Memory B cell (primary cell): ENCODE measurements at regions not wholly inside any gene's neighbourhood (a gene's known extent, or its start where the extent isn't known, plus 50 kb on each side); places are given as distances from the start of the nearest gene placed in this dataset.

Experiments
- ATAC-seq: fragments of 150-1000 bp; cut with Tn5 transposase; 2 replicates; pipeline ENCODE4 v1.10.0; 2021; ENCODE audit warnings: low read depth, mild to moderate bottlenecking, moderate library complexity
- DNase-seq, 2 donors: peaks; one replicate each; pipeline ENCODE4 v3.0.0; 2022; ENCODE audit warnings: low spot score in 2 of 2
- H3K27ac Mint-ChIP-seq: one replicate; pipeline ENCODE4 v1.8.0; 2022; ENCODE audit warnings: mild to moderate bottlenecking, moderate library complexity, mixed read lengths
- H3K27me3 Mint-ChIP-seq: one replicate; pipeline ENCODE4 v1.8.0; 2022; ENCODE audit warnings: mixed read lengths
- H3K36me3 Mint-ChIP-seq: one replicate; pipeline ENCODE4 v1.8.0; 2022; ENCODE audit warnings: mild to moderate bottlenecking, mixed read lengths
- H3K4me1 Mint-ChIP-seq: one replicate; pipeline ENCODE4 v1.8.0; 2022; ENCODE audit warnings: mixed read lengths
- H3K4me3 Mint-ChIP-seq: one replicate; pipeline ENCODE4 v1.8.0; 2022; ENCODE audit warnings: mild to moderate bottlenecking, moderate library complexity, mixed read lengths
- H3K9me3 Mint-ChIP-seq: one replicate; pipeline ENCODE4 v1.8.0; 2022; ENCODE audit warnings: mixed read lengths

DNA sequence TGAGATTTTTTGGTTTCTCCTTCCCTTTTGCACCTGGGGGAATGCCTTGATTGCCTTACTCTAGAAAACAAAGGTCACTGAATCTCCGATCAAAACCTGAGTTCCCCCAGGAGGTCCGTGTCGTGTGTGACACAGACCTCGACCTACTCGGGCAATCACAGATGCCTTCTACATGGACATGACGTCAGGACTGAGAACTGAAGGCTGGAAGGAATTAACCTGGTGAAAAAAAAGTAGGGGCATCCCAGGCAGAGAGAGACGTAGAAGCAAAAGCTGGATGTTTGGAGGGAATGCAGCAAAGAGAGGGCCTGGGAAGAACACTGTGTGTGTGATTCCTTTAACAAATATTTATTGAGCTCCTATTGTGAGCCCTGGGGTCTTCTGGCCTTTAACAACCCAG is 178.0 kb downstream of the PRDM2 start:
- H3K4me3 Mint-ChIP-seq = no peak overlapping the region
- DNase-seq = no peak
- H3K27me3 Mint-ChIP-seq = peaks cover 11% of the 10 kb centered on the region
- no peak for ATAC-seq
- H3K36me3 Mint-ChIP-seq = peaks cover 2% of the 10 kb centered on the region
- H3K4me1 Mint-ChIP-seq = no peaks in the 10 kb centered on the region
- peaks cover 2% of the 10 kb centered on the region for H3K9me3 Mint-ChIP-seq
- no peak overlapping the region for H3K27ac Mint-ChIP-seq

DNA sequence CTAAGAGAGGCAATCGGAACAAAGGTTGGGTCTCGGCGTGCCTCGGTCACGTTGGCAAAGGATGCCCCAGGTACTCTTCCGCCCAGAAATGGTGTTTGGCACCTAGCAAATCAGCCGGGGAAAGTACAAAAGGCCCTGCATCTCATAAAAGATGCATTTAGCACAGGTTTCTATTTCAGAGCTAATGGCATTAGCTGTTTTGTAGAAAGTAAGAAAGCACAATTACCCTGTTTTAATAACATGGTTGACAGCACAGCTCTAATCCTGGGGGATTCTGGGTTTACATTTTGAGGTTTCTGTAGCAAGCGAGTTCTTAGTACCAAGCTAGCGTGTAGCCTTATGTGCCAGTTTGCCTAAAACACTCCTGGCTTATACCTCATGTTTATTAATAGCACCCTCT is 178.5 kb downstream of the PRDM2 start:
- peaks cover 2% of the 10 kb centered on the region for H3K9me3 Mint-ChIP-seq

GRCh38 chr1:13881385-13882088 is 181.5 kb downstream of the PRDM2 start:
- H3K9me3 Mint-ChIP-seq = no peaks in the 10 kb centered on the region
- H3K4me3 Mint-ChIP-seq = no peak overlapping the region
- DNase-seq = no peak
- ATAC-seq = no peak
- peaks cover 2% of the 10 kb centered on the region for H3K36me3 Mint-ChIP-seq
- H3K27ac Mint-ChIP-seq = no peak overlapping the region
- H3K4me1 Mint-ChIP-seq = no peaks in the 10 kb centered on the region
- peaks cover 10% of the 10 kb centered on the region for H3K27me3 Mint-ChIP-seq

More for the DNA sequence above, 178.5 kb downstream of the PRDM2 start:
- DNase-seq (no peak), ATAC-seq (no peak)
- Mint-ChIP-seq H3K4me3 (no peak overlapping the region), H3K27ac (no peak overlapping the region), H3K27me3 (peaks cover 11% of the 10 kb centered on the region), H3K4me1 (no peaks in the 10 kb centered on the region), H3K36me3 (peaks cover 2% of the 10 kb centered on the region)

GRCh38 chr1:13888351-13888986 is 188.5 kb downstream of the PRDM2 start:
- H3K27ac Mint-ChIP-seq = no peak overlapping the region
- peaks cover 2% of the 10 kb centered on the region for H3K36me3 Mint-ChIP-seq
- H3K9me3 Mint-ChIP-seq = no peaks in the 10 kb centered on the region
- DNase-seq (no peak), ATAC-seq (no peak)
- H3K27me3 Mint-ChIP-seq = peaks cover 15% of the 10 kb centered on the region
- H3K4me1 Mint-ChIP-seq = peaks cover 3% of the 10 kb centered on the region
- H3K4me3 Mint-ChIP-seq = no peak overlapping the region

DNA sequence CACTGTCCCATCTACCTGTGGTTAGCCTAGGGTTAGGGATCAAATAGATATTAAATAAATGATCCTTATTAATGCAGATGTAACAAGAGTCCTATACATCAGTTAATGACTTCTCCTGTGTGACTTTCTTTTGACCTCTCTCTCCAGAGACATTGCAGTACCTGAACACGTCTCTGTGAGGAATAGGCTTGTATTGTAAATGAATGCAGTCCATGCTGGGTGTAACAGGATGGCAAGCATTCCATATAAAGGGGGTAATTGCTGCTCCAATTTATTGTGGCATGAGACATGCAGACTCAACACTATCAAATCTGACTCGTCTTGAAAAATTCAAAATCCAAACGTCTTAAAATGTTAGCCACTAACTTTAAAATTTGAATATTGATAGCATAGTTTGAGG is 189.5 kb downstream of the PRDM2 start:
- no peak overlapping the region for H3K27ac Mint-ChIP-seq
- peaks cover 4% of the 10 kb centered on the region for H3K4me1 Mint-ChIP-seq
- H3K4me3 Mint-ChIP-seq = no peak overlapping the region
- peaks cover 2% of the 10 kb centered on the region for H3K36me3 Mint-ChIP-seq
- ATAC-seq (no peak), DNase-seq (no peak)
- H3K9me3 Mint-ChIP-seq = no peaks in the 10 kb centered on the region
- peaks cover 21% of the 10 kb centered on the region for H3K27me3 Mint-ChIP-seq

GRCh38 chr1:13890766-13891165 is 190.8 kb downstream of the PRDM2 start:
- H3K4me3 Mint-ChIP-seq = no peak overlapping the region
- peaks cover 2% of the 10 kb centered on the region for H3K36me3 Mint-ChIP-seq
- no peak overlapping the region for H3K27ac Mint-ChIP-seq
- no peak for DNase-seq
- ATAC-seq = no peak
- H3K4me1 Mint-ChIP-seq = peaks cover 4% of the 10 kb centered on the region
- no peaks in the 10 kb centered on the region for H3K9me3 Mint-ChIP-seq
- peaks cover 25% of the 10 kb centered on the region for H3K27me3 Mint-ChIP-seq

DNA sequence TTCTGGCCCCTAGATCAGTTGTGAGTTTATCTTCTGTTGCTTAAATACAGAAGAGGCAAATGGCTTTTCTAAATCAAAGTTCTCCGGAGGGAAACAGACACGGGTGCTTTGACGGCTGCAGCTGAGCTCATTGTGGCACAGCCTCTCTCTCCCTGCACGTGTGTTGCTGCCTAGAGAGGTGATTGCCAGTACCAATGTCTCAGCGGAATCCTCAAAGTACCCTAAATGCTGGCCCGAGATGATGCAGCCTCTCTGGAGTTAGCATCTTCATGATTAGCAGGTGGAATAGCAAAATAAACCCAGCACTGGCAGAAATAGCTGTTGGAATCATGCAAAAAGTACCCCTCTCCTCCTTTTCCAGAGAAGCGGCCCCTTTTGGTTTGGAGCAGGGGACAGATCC is 192.2 kb downstream of the PRDM2 start:
- peaks cover 25% of the 10 kb centered on the region for H3K27me3 Mint-ChIP-seq
- no peak overlapping the region for H3K4me3 Mint-ChIP-seq
- no peak for ATAC-seq
- no peaks in the 10 kb centered on the region for H3K9me3 Mint-ChIP-seq
- H3K4me1 Mint-ChIP-seq = peaks cover 4% of the 10 kb centered on the region
- no peak overlapping the region for H3K27ac Mint-ChIP-seq
- DNase-seq = no peak
- peaks cover 2% of the 10 kb centered on the region for H3K36me3 Mint-ChIP-seq

- Mint-ChIP-seq H3K27ac (no peak overlapping the region), H3K36me3 (peaks cover 2% of the 10 kb centered on the region), H3K4me1 (peaks cover 4% of the 10 kb centered on the region), H3K4me3 (no peak overlapping the region), H3K27me3 (peaks cover 27% of the 10 kb centered on the region), H3K9me3 (no peaks in the 10 kb centered on the region)
- DNase-seq (no peak), ATAC-seq (no peak)
Observed at GRCh38 chr1:13892671-13893325, 192.8 kb downstream of the PRDM2 start.

GRCh38 chr1:13893409-13893821 is 193.4 kb downstream of the PRDM2 start:
- Mint-ChIP-seq H3K27ac (no peak overlapping the region), H3K9me3 (no peaks in the 10 kb centered on the region), H3K4me3 (peak overlapping the region; percentile 22), H3K4me1 (peaks cover 4% of the 10 kb centered on the region), H3K36me3 (peaks cover 2% of the 10 kb centered on the region), H3K27me3 (peaks cover 28% of the 10 kb centered on the region)
- ATAC-seq (no peak), DNase-seq (no peak)

DNA sequence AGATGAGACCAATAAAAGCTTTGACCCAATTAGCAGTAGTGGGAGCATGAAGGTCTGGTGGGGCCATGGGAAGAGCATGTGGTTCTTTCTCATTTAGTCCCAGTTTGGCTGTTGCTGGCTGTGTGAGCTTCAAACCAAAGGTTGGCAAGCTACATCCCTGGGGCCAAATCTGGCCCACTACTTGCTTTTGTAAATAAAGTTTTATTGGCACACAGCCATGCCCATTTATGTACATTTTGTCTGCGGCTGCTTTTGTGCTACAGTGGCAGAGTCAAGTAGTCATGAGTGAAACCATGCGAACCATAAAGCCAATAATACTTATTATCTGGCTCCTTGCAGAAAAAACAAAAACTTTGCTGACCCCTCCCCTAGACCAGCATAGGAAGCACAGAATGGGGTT is 196.9 kb downstream of the PRDM2 start:
- no peak for ATAC-seq
- Mint-ChIP-seq H3K4me1 (peaks cover 4% of the 10 kb centered on the region), H3K27me3 (peaks cover 26% of the 10 kb centered on the region), H3K36me3 (no peaks in the 10 kb centered on the region), H3K9me3 (no peaks in the 10 kb centered on the region), H3K27ac (no peak overlapping the region), H3K4me3 (no peak overlapping the region)
- no peak for DNase-seq

DNA sequence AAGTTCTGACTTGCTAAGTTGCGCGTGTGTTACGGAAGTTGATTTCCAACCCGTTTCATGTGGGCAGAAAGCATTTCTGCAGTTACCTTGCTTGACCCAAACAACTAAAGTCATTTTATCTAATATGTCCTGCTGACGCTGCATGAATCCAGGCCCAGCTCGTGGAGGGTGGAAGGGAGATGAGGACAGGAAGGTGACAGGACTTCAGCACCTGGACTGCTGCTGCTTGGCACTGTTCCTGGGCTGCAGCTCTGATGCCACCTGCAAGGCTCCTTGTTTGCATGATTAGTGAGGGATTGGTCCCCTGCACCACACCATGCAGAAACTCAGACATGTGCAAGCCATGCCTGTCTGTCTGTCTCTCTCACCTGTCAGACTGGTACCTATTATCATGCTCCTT is 198.4 kb downstream of the PRDM2 start:
- H3K9me3 Mint-ChIP-seq = no peaks in the 10 kb centered on the region
- H3K4me1 Mint-ChIP-seq = peaks cover 2% of the 10 kb centered on the region
- no peak overlapping the region for H3K4me3 Mint-ChIP-seq
- ATAC-seq (no peak), DNase-seq (no peak)
- H3K36me3 Mint-ChIP-seq = no peaks in the 10 kb centered on the region
- H3K27me3 Mint-ChIP-seq = peaks cover 21% of the 10 kb centered on the region
- no peak overlapping the region for H3K27ac Mint-ChIP-seq

- H3K4me1 Mint-ChIP-seq = no peaks in the 10 kb centered on the region
Observed at GRCh38 chr1:13899856-13900255, 199.9 kb downstream of the PRDM2 start.

GRCh38 chr1:13900583-13900982 is 200.6 kb downstream of the PRDM2 start:
- no peak overlapping the region for H3K4me3 Mint-ChIP-seq
- no peak overlapping the region for H3K27ac Mint-ChIP-seq
- H3K4me1 Mint-ChIP-seq = no peaks in the 10 kb centered on the region
- ATAC-seq = no peak
- H3K9me3 Mint-ChIP-seq = peaks cover 9% of the 10 kb centered on the region
- H3K27me3 Mint-ChIP-seq = peaks cover 14% of the 10 kb centered on the region
- no peak for DNase-seq
- H3K36me3 Mint-ChIP-seq = peaks cover 3% of the 10 kb centered on the region

More at GRCh38 chr1:13899856-13900255, 199.9 kb downstream of the PRDM2 start:
- Mint-ChIP-seq H3K27ac (no peak overlapping the region), H3K9me3 (peaks cover 9% of the 10 kb centered on the region), H3K4me3 (no peak overlapping the region), H3K27me3 (peaks cover 17% of the 10 kb centered on the region), H3K36me3 (peaks cover 3% of the 10 kb centered on the region)
- no peak for DNase-seq
- no peak for ATAC-seq

GRCh38 chr1:13901039-13901438 is 201.1 kb downstream of the PRDM2 start:
- Mint-ChIP-seq H3K36me3 (peaks cover 3% of the 10 kb centered on the region), H3K4me1 (no peaks in the 10 kb centered on the region), H3K4me3 (no peak overlapping the region), H3K9me3 (peaks cover 11% of the 10 kb centered on the region), H3K27me3 (peaks cover 13% of the 10 kb centered on the region), H3K27ac (no peak overlapping the region)
- DNase-seq (no peak), ATAC-seq (no peak)
